Right lung (tissue), 2 donors: ENCODE measurements at regions not wholly inside any gene's neighbourhood (a gene's known extent, or its start where the extent isn't known, plus 50 kb on each side); places are given as distances from the start of the nearest gene placed in this dataset.

Experiments
- DNase-seq, 2 donors: peaks; one replicate each; pipeline ENCODE4 v3.0.0-alpha.2; 2013

DNA sequence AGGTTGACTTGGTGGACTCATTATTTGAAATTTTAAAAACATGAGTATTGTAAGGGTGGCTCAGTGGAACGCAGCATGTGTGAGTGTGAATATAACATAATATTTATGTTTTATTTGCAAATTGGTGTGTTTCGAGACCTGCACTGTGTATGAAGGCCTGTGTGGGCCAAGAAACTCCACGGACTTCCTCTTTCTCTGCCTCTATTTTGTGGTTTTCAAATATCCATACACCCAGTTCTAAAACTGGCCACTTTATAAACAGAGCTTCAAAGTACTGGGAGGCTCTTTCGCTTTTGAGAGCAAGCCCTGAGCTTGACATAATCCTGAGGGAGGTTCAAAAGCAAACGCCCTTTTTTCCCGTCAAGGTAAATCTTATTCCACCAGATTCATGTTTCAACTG, 187.7 kb downstream of the GPAT3 start:
- DNase-seq = no peak

GRCh38 chr4:83722730-83723269, 186.9 kb downstream of the GPAT3 start:
- DNase-seq = no peak

DNA sequence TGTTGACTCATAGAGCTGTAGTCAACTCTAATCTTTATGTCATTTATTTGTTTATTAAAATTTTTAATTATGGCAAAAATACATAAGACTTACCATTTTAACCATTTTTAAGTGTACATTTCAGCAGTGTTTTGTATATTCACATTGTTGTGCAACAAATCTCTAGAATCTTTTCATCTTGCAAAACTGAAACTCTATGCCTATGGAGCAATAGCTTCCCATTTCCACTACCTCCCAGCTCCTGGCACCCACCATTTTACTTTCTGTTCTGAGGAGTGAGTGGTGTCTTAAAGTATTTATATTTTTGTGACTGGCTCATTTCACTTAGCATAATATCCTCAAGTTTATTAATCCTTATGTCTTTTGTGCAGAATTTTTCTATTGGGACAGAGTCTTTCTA, 181.0 kb downstream of the GPAT3 start:
- no peak for DNase-seq

DNA sequence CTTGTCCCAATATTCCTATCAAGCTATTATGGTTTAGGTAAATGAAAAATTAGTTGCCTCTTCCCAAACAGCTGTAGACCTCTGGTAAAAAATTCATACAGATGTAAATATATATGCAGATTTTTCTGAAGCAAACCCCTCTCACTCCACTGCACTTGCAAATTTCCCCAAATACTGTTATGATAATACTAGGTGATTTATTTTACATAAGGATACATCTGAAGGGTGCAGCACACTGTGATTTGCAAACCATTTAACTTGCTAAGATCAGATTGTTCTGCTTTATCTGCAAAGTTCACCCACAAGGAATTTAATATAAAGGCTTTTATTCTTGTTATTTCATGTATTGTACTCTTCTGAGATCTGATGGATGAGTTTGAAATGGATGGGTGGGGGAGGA, 177.0 kb downstream of the GPAT3 start:
- DNase-seq = no peak

DNA sequence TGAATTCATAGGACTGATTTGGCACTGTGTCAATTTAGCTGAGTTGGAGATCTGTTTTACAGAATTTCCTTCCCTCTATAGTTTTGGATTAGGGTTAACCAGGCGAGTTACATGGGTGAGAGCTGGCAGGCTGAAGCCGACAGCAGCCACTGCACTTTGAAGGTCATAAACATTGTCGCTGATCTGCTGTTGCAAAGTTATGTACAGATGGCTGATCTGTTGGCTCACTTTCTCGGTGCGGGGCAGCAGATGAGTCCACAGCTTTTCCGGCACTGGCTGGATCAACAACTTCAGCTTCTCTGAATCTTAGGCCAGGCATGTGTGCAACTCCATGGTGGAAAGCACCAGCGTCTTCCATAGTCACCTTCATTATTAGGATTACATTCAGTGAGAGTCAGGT, 173.7 kb downstream of the GPAT3 start:
- no peak for DNase-seq

DNA sequence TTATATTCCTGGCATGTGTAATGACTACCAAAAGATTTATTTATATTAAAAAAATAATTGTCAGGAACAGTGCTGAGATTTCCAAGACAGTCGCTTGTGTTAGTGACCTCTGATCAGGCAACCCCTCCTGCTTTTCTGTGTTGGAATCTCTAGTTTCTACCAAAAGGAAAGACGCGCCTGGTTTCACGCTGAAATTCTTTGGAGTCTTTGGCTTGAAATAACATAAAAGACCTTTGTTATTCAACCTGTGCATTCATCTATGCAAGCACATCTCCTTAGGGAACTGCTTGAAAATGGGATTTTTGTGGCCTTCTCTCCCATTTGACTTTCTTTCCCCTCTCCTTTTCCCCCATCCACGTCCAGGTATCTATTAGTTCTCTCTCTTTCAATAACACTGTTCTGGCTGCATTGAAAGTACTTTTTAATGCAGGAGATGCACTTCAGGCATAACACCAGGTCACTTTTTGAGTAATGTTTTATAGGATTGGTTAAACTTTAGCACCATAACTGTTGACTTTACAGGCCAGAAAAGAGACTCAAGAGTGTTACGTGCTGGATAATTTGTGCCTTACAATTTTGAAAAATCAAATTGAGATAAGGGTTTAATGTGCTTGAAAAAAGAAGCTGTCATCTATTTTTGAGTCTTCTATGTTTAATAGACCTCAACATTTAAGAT, 172.7 kb downstream of the GPAT3 start:
- no peak for DNase-seq

DNA sequence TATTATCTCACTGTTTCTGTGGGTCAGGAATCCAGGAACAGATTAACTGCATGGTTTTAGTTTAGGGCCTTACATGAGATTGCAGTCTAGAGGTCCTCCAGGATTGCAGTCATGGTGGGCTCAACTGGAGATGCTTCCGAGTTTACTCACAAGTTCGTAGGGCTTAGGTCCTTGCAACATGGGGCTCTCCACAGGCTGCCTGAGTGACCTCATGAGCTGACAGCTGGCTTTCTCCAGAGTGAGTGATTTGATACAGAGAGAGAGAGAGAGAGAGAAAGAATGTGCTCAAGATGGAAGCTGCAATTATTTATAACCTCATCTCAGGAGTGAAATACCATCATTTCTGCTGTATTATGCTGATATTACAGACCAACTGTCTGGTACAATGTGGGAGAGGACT, 168.9 kb downstream of the GPAT3 start:
- no peak for DNase-seq

GRCh38 chr4:83703752-83704151, 167.8 kb downstream of the GPAT3 start:
- DNase-seq = no peak

DNA sequence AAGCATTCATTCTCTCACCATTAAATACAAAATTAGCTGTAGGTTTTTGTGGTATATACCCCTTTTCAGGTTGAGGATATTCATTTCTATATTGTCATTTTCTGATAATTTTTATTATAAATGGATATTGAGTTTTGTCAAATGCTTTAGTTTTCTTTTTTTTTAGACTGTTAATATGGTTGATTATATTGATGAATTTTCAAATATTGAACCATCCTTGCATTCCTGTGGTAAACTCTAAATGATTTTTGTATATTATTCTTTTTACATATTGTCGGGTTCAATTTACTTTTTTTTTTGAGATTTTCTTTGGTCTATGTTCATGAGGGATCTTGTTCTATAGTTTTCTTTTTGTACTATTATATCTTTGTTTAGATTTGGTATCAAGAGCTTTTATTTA, 165.1 kb downstream of the GPAT3 start:
- DNase-seq = no peak

GRCh38 chr4:83699358-83699757, 163.4 kb downstream of the GPAT3 start:
- no peak for DNase-seq

DNA sequence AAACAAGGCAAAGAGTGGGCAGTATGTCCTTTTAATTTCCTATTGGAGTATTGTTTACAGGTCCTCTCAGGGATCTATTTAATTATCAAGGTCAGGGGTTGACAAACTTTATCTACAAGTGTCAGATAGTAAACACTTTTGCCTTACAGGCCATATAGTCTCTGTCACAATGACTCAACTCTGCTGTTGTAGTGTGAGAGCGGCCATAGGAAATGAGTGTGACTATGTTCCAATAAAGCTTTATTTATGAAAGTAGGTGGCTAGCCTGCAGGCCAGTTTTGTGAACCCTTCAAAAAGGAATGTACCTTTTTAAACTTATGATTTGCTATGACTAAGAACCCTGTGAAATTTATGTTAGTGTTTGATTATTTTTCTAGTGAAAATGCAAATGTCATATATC, 156.1 kb downstream of the GPAT3 start:
- no peak for DNase-seq

- DNase-seq = no peak
Measured at GRCh38 chr4:83686166-83686565, 150.3 kb downstream of the GPAT3 start.

- DNase-seq = no peak
Measured at GRCh38 chr4:83679692-83680091, 143.8 kb downstream of the GPAT3 start.

DNA sequence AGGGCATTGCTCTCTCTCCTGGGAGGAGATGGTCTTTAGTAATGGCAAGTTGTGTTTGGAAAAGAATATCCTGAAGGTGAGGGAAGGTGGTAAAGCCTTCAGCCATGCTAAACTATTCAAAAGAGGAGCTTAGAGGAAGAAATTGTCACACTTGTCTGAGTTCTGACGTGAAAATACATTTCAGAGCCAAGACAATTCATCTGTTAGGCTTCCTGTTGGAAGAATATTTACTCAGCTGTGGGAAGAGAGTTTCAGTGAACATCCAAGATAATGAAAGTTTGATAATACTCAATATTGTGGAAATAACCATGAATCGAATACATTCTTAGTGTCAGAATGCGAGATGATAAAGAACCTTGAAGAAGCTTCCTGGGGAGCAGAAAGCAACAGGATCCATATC, 143.3 kb downstream of the GPAT3 start:
- DNase-seq = no peak

DNA sequence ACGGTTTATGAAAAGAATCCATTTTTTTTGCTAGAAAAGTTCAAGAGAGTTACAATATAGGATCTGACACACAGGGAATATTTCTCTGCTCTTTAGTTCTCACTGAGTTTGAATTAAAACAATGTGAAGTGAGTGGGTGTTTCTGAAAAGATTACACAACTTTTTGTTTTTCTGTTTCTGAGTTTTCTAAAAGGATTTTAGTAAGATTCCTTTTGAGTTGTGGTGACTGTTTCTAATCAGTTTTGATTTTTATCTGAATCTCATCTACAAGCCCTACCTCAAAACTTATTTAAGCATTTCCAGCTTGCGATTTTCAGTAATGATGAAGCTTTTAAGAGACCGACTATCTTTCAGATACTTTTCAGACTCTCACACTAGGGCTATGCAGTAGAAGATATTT, 141.7 kb downstream of the GPAT3 start:
- DNase-seq = no peak

- no peak for DNase-seq
Measured at GRCh38 chr4:83664741-83665140, 128.8 kb downstream of the GPAT3 start.

GRCh38 chr4:83664071-83664470, 128.2 kb downstream of the GPAT3 start:
- DNase-seq = no peak

DNA sequence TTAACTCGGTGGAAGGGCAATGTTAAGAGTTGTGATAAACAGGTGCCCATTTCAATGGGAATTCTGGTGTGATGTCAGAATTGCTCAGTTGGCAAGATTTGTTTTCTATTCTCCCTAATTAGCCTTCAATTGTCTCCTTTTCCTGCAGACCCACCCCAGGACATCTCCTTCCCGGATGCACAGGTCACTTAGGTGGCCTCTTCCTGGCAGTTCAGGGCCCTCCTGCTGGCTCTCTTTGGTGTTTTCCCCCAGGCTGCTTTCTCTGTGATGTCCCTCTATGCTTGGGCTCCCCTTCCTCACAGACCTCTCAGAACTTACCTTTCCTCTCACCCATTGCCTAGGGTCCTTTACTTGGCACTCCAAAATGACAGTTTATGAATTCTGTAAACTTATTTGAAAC, 126.3 kb downstream of the GPAT3 start:
- DNase-seq = no peak

GRCh38 chr4:83661359-83661758, 125.5 kb downstream of the GPAT3 start:
- no peak for DNase-seq

GRCh38 chr4:83660578-83660977, 124.7 kb downstream of the GPAT3 start:
- no peak for DNase-seq

GRCh38 chr4:83658806-83659205, 122.9 kb downstream of the GPAT3 start:
- DNase-seq = no peak

- no peak for DNase-seq
Measured at GRCh38 chr4:83657336-83657735, 121.4 kb downstream of the GPAT3 start.
